ENCODE measurements at regions not wholly inside any gene's neighbourhood (a gene's known extent, or its start where the extent isn't known, plus 50 kb on each side); places are given as distances from the start of the nearest gene placed in this dataset.
"Not testable (repeated sequence)": the region's sequence is repeated elsewhere in the genome, so short reads cannot be mapped to it uniquely, and the experiment has no call there.

DNA sequence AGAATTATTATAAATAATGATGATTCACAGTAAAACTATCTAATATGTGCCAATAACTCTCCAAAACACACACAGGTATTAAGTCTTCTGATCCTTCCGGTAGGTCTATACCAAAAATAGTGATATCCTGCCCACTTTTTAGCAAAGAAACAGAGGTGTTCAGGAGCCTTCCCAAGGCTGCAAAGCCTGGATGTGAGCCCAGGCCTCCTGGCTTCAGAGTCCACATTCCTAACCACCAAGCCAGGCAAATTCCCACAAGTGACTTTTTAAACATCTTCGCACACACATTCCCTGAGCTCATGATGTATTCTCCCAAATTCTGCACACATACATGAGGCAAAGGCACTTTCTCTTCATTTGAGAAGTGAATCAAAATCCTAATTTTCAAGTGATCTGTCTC is 376.6 kb downstream of the BCL2L11 start:
- not testable (repeated sequence) for H3K79me2 ChIP-seq; H3K27ac ChIP-seq; DNase-seq (ENCODE audit: low spot score); H3K4me1 ChIP-seq (ENCODE audit: insufficient read depth); H4K20me1 ChIP-seq (ENCODE audit: insufficient read depth, poor library complexity, severe bottlenecking); H2AFZ ChIP-seq; H3K9me2 ChIP-seq (replicated peaks; ENCODE audit: insufficient read depth); H3K27me3 ChIP-seq; H3K4me3 ChIP-seq; H3K4me2 ChIP-seq; H3K36me3 ChIP-seq (replicated peaks; ENCODE audit: insufficient read depth, low read depth); H3K9me3 ChIP-seq (ENCODE audit: low read depth)
- WGBS (ENCODE audit: low lambda C conversion rate, missing lambda C conversion rate): 98% methylated on average over 2 of the region's 2 CpGs

DNA sequence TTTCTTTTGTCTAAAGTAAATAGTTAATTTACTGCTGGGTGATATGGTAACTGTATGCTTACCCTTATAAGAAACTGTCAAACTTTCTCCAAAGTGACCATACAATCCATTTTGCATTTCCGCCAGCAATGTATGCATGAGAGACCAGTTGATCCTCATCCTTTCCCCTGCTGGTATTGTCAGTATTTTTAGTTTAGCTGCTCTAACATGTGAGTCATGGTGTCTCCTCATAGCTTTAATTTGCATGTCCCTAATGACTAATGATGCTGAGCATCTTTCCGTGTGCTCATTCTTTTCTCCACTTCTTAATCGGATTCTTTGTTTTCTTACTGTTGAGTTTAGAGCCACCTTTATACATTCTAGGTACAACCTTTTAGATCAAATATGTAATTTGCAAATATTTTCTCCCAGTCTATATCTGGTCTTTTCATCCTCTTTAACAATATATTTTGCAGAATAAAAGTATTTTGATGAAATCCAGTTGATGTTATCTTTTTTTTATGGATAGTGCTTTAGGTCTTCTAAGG is 379.9 kb downstream of the BCL2L11 start:
- not testable (repeated sequence) for H3K4me1 ChIP-seq (ENCODE audit: insufficient read depth); H2AFZ ChIP-seq; H3K9me2 ChIP-seq (replicated peaks; ENCODE audit: insufficient read depth); H3K9me3 ChIP-seq (ENCODE audit: low read depth); DNase-seq (ENCODE audit: low spot score); H4K20me1 ChIP-seq (ENCODE audit: insufficient read depth, poor library complexity, severe bottlenecking); H3K27me3 ChIP-seq; H3K79me2 ChIP-seq; H3K4me2 ChIP-seq; H3K36me3 ChIP-seq (replicated peaks; ENCODE audit: insufficient read depth, low read depth); H3K4me3 ChIP-seq; H3K27ac ChIP-seq
- 100% methylated on average over 1 of the region's 3 CpGs for WGBS (ENCODE audit: low lambda C conversion rate, missing lambda C conversion rate)

DNA sequence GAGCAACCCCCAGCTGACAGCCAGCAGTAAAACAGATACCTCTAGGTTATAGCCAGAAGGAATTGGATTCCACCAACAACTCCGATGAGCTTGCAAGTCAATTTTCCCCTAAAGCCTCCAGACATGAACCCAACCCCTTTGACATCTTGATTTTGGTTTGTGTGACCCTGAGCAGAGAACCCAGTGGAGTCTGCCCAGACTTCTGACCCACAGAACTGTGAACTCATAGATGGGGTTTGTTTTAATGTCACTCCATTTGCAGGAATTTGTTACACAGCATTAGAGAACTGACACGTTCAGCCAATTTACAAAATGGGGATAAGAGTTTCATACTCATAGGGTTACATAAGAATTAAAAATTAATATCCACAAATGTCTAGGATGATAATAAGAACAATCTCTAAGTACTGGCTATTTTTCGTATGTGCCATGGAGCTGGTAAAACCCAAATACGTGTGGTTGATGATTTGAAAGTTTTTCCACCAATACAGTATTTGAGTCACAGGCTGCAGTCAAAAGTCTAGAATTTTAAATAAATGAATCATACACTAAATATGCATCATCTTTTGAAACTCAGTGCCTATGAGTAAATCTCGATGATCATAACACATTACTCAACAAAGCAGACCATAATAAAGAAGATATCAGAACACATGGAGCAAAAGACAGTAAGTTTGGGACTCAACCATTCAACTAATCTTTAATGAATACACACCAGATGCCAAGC is 380.0 kb downstream of the ANAPC1 start:
- H3K4me2 ChIP-seq; H3K27me3 ChIP-seq; H3K9me3 ChIP-seq (ENCODE audit: low read depth); DNase-seq (ENCODE audit: low spot score); H3K79me2 ChIP-seq; H2AFZ ChIP-seq; H3K9me2 ChIP-seq (replicated peaks; ENCODE audit: insufficient read depth); H3K4me1 ChIP-seq (ENCODE audit: insufficient read depth); H4K20me1 ChIP-seq (ENCODE audit: insufficient read depth, poor library complexity, severe bottlenecking); H3K36me3 ChIP-seq (replicated peaks; ENCODE audit: insufficient read depth, low read depth); H3K27ac ChIP-seq; H3K4me3 ChIP-seq: not testable (repeated sequence)
- WGBS (ENCODE audit: low lambda C conversion rate, missing lambda C conversion rate): 50% methylated on average over 2 of the region's 5 CpGs

DNA sequence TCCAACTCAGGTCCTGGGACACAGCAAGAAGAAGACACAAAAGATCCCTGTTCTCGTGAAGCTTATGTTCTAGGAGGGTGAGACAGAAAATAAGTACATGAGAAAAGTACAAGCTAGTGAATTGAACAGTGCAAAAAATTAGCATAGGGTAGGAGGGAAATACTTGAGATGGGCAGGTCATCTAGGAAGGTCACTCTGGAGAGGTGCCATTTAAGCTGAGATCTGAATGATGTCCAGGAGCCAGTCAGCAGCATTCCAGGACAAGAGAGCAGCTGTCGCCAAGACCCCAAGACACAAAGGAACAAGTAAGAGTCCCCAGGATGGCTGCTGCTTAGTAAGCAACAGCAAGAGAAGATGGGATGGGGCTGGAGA is 379.4 kb downstream of the ANAPC1 start:
- H3K4me3 ChIP-seq; H3K36me3 ChIP-seq (replicated peaks; ENCODE audit: insufficient read depth, low read depth); H3K9me3 ChIP-seq (ENCODE audit: low read depth); H2AFZ ChIP-seq; H3K27me3 ChIP-seq; H4K20me1 ChIP-seq (ENCODE audit: insufficient read depth, poor library complexity, severe bottlenecking); H3K9me2 ChIP-seq (replicated peaks; ENCODE audit: insufficient read depth); H3K79me2 ChIP-seq; H3K4me2 ChIP-seq; H3K4me1 ChIP-seq (ENCODE audit: insufficient read depth); DNase-seq (ENCODE audit: low spot score); H3K27ac ChIP-seq: not testable (repeated sequence)
- 92% methylated on average over 1 of the region's 2 CpGs for WGBS (ENCODE audit: low lambda C conversion rate, missing lambda C conversion rate)

DNA sequence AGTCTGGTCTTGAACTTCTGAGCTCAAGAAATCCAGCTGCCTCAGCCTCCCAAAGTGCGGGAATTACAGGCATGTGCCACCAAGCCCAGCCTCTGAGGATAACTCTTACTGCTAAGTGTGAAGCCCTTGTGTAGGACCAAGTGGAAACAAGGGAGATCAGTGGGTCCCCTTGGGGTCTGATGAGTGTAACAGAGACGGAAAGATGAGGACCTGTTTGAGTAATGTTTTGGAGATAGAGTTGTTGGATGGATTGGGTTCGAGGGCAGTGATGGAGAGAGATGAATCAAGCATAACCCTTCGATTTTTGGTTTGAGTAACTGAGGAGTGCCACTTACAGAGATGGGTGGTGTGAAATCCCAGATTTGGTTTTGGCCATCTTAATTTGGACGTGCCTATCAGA is 378.7 kb downstream of the ANAPC1 start:
- 74% methylated on average over 4 of the region's 5 CpGs for WGBS (ENCODE audit: low lambda C conversion rate, missing lambda C conversion rate)
- DNase-seq (ENCODE audit: low spot score): not testable (repeated sequence)

GRCh38 chr2:111506936-111507335 is 377.1 kb downstream of the ANAPC1 start:
- not testable (repeated sequence) for H3K9me3 ChIP-seq (ENCODE audit: low read depth); H3K79me2 ChIP-seq; H2AFZ ChIP-seq; H3K9me2 ChIP-seq (replicated peaks; ENCODE audit: insufficient read depth); H3K4me2 ChIP-seq; H3K4me1 ChIP-seq (ENCODE audit: insufficient read depth); H3K27ac ChIP-seq; H3K27me3 ChIP-seq; H3K4me3 ChIP-seq; H3K36me3 ChIP-seq (replicated peaks; ENCODE audit: insufficient read depth, low read depth); H4K20me1 ChIP-seq (ENCODE audit: insufficient read depth, poor library complexity, severe bottlenecking); DNase-seq (ENCODE audit: low spot score)
- WGBS (ENCODE audit: low lambda C conversion rate, missing lambda C conversion rate): 88% methylated on average over 4 of the region's 5 CpGs

More for the DNA sequence above, 378.7 kb downstream of the ANAPC1 start:
- not testable (repeated sequence) for H3K27me3 ChIP-seq; H2AFZ ChIP-seq; H3K4me1 ChIP-seq (ENCODE audit: insufficient read depth); H3K4me3 ChIP-seq; H3K9me3 ChIP-seq (ENCODE audit: low read depth); H3K36me3 ChIP-seq (replicated peaks; ENCODE audit: insufficient read depth, low read depth); H3K4me2 ChIP-seq; H3K27ac ChIP-seq; H3K79me2 ChIP-seq; H4K20me1 ChIP-seq (ENCODE audit: insufficient read depth, poor library complexity, severe bottlenecking); H3K9me2 ChIP-seq (replicated peaks; ENCODE audit: insufficient read depth)

- not testable (repeated sequence) for H3K4me3 ChIP-seq; H3K4me2 ChIP-seq; H3K36me3 ChIP-seq (replicated peaks; ENCODE audit: insufficient read depth, low read depth); H2AFZ ChIP-seq; H3K9me3 ChIP-seq (ENCODE audit: low read depth); DNase-seq (ENCODE audit: low spot score); H3K79me2 ChIP-seq; H3K27ac ChIP-seq; H3K9me2 ChIP-seq (replicated peaks; ENCODE audit: insufficient read depth); H4K20me1 ChIP-seq (ENCODE audit: insufficient read depth, poor library complexity, severe bottlenecking); H3K27me3 ChIP-seq; H3K4me1 ChIP-seq (ENCODE audit: insufficient read depth)
- WGBS (ENCODE audit: low lambda C conversion rate, missing lambda C conversion rate): 98% methylated on average over 6 of the region's 6 CpGs
These were observed 374.6 kb downstream of the ANAPC1 start for GRCh38 chr2:111509225-111509869.

GRCh38 chr2:111510384-111510783 is 373.6 kb downstream of the ANAPC1 start:
- not testable (repeated sequence) for H4K20me1 ChIP-seq (ENCODE audit: insufficient read depth, poor library complexity, severe bottlenecking); H3K36me3 ChIP-seq (replicated peaks; ENCODE audit: insufficient read depth, low read depth); H3K4me3 ChIP-seq; DNase-seq (ENCODE audit: low spot score); H3K9me2 ChIP-seq (replicated peaks; ENCODE audit: insufficient read depth); H3K4me1 ChIP-seq (ENCODE audit: insufficient read depth); H3K4me2 ChIP-seq; H2AFZ ChIP-seq; H3K27me3 ChIP-seq; H3K9me3 ChIP-seq (ENCODE audit: low read depth); H3K79me2 ChIP-seq; H3K27ac ChIP-seq
- 58% methylated on average over 3 of the region's 6 CpGs for WGBS (ENCODE audit: low lambda C conversion rate, missing lambda C conversion rate)

- WGBS (ENCODE audit: low lambda C conversion rate, missing lambda C conversion rate): 72% methylated on average over 1 of the region's 3 CpGs
These were observed 372.9 kb downstream of the ANAPC1 start for GRCh38 chr2:111511062-111511461.

More at GRCh38 chr2:111511062-111511461, 372.9 kb downstream of the ANAPC1 start:
- H3K79me2 ChIP-seq; H2AFZ ChIP-seq; DNase-seq (ENCODE audit: low spot score); H3K36me3 ChIP-seq (replicated peaks; ENCODE audit: insufficient read depth, low read depth); H3K27me3 ChIP-seq; H3K4me3 ChIP-seq; H3K27ac ChIP-seq; H3K9me2 ChIP-seq (replicated peaks; ENCODE audit: insufficient read depth); H3K9me3 ChIP-seq (ENCODE audit: low read depth); H3K4me1 ChIP-seq (ENCODE audit: insufficient read depth); H3K4me2 ChIP-seq; H4K20me1 ChIP-seq (ENCODE audit: insufficient read depth, poor library complexity, severe bottlenecking): not testable (repeated sequence)
